ENCODE measurements at regions not wholly inside any gene's neighbourhood (a gene's known extent, or its start where the extent isn't known, plus 50 kb on each side); places are given as distances from the start of the nearest gene placed in this dataset.

GRCh38 chr15:35679186-35679585 lies 133.2 kb upstream of the DPH6 start:
- Histone ChIP-seq H3K79me2 (ENCODE audit: control insufficient read depth, insufficient read depth, low read length) (no peaks in the 10 kb centered on the region), H3K27me3 (replicated peaks in 1 of 2; ENCODE audit: control insufficient read depth in 2 of 2, insufficient read depth in 2 of 2, low read length in 1 of 2) (no peaks in the 10 kb centered on the region), H3K27ac (ENCODE audit: control insufficient read depth, insufficient read depth) (no peak overlapping the region), H3K4me2 (ENCODE audit: control insufficient read depth, insufficient read depth) (no peak overlapping the region), H2AFZ (ENCODE audit: control insufficient read depth, low read depth, low read length) (no peak overlapping the region), H4K20me1 (ENCODE audit: control insufficient read depth, insufficient read depth) (no peaks in the 10 kb centered on the region), H3K9me3 (replicated peaks; ENCODE audit: control insufficient read depth, insufficient read depth, low read length) (no peaks in the 10 kb centered on the region), H3K4me3 (no peak overlapping the region), H3K9ac (ENCODE audit: control insufficient read depth, insufficient read depth, low read length) (no peak overlapping the region), H3K4me1 (ENCODE audit: control insufficient read depth, insufficient read depth, low read length) (no peaks in the 10 kb centered on the region), H3K36me3 (ENCODE audit: control insufficient read depth in 2 of 2, insufficient read depth in 2 of 2, low read length in 1 of 2) (no peaks in the 10 kb centered on the region)
- DNase-seq (ENCODE audit: low read depth, low spot score) (no peak), ATAC-seq (no peak), FAIRE-seq (no peak)
- ChIA-PET CTCF (no interaction called here), RAD21 (ENCODE audit: unreplicated experiment) (no interaction called here), SMC1A (ENCODE audit: uncharacterized antibody, unreplicated experiment) (no interaction called here), POLR2A (no interaction called here)
- BruUV-seq (replicated peaks): no TSS peak
- intact Hi-C loops (cut with micrococcal nuclease; ENCODE audit: unreplicated experiment) (loop anchor here (10.0 kb wide), 1 partner anchor 144 kb away; no protein-coding TSS in a partner anchor), in situ Hi-C loops (cut with MboI) (no loop called here)
- TF ChIP-seq LARP7 (IDR thresholded peaks at IDR 0.05): no peak
- 39% methylated on average over 1 of the region's 1 CpG for WGBS (ENCODE audit: insufficient coverage, insufficient replicate concordance, low lambda C conversion rate, missing lambda C conversion rate)

GRCh38 chr15:35680951-35681350 lies 135.0 kb upstream of the DPH6 start:
- in situ Hi-C loops (cut with MboI): no loop called here
- no peak for ATAC-seq
- BruUV-seq (replicated peaks): no TSS peak
- TF ChIP-seq HDAC6 (IDR thresholded peaks at IDR 0.05; ENCODE audit: unreplicated experiment) (no peak), ETV6 (conservative IDR thresholded peaks at IDR 0.05 in 1 of 2, IDR thresholded peaks at IDR 0.05 in 1 of 2; ENCODE audit: borderline replicate concordance in 1 of 2, low read depth in 1 of 2) (no peak), RAD21 (IDR thresholded peaks at IDR 0.05; ENCODE audit: insufficient read depth, low read depth, low read length) (no peak), CEBPZ (IDR thresholded peaks at IDR 0.05; ENCODE audit: low read depth, low read length) (no peak), ZNF207 (IDR thresholded peaks at IDR 0.05; ENCODE audit: borderline replicate concordance) (no peak), MEF2A (IDR thresholded peaks at IDR 0.05; ENCODE audit: insufficient read depth, low read depth, low read length) (no peak), SREBF2 (IDR thresholded peaks at IDR 0.05; ENCODE audit: low read length) (no peak), SREBF1 (IDR thresholded peaks at IDR 0.05; ENCODE audit: low read length) (no peak), BCL3 (IDR thresholded peaks at IDR 0.05; ENCODE audit: borderline replicate concordance, insufficient read depth, low read depth, low read length, poor library complexity, severe bottlenecking) (no peak), SIN3A (IDR thresholded peaks at IDR 0.05; ENCODE audit: low read depth, low read length) (no peak), JUNB (IDR thresholded peaks at IDR 0.05) (no peak), RFX5 (IDR thresholded peaks at IDR 0.05; ENCODE audit: low read depth, low read length) (no peak)

More at GRCh38 chr15:35680951-35681350, 135.0 kb upstream of the DPH6 start:
- SMC1A ChIA-PET (ENCODE audit: uncharacterized antibody, unreplicated experiment): no interaction called here
- no peak overlapping the region for H2AFZ ChIP-seq (ENCODE audit: control insufficient read depth, low read depth, low read length)
- CTCF ChIA-PET: no interaction called here
- no peaks in the 10 kb centered on the region for H4K20me1 ChIP-seq (ENCODE audit: control insufficient read depth, insufficient read depth)
- no peak overlapping the region for H3K27ac ChIP-seq (ENCODE audit: control insufficient read depth, insufficient read depth)
- POLR2A ChIA-PET: no interaction called here
- no peak overlapping the region for H3K4me2 ChIP-seq (ENCODE audit: control insufficient read depth, insufficient read depth)
- no peak for DNase-seq (ENCODE audit: low read depth, low spot score)
- intact Hi-C loops (cut with micrococcal nuclease; ENCODE audit: unreplicated experiment): no loop called here
- no peaks in the 10 kb centered on the region for H3K36me3 ChIP-seq (ENCODE audit: control insufficient read depth in 2 of 2, insufficient read depth in 2 of 2, low read length in 1 of 2)
- no peaks in the 10 kb centered on the region for H3K79me2 ChIP-seq (ENCODE audit: control insufficient read depth, insufficient read depth, low read length)
- no peak overlapping the region for H3K4me3 ChIP-seq
- 0% methylated on average over 1 of the region's 1 CpG for WGBS (ENCODE audit: insufficient coverage, insufficient replicate concordance, low lambda C conversion rate, missing lambda C conversion rate)
- RAD21 ChIA-PET (ENCODE audit: unreplicated experiment): no interaction called here
- no peaks in the 10 kb centered on the region for H3K9me3 ChIP-seq (replicated peaks; ENCODE audit: control insufficient read depth, insufficient read depth, low read length)
- no peak overlapping the region for H3K9ac ChIP-seq (ENCODE audit: control insufficient read depth, insufficient read depth, low read length)
- no peaks in the 10 kb centered on the region for H3K4me1 ChIP-seq (ENCODE audit: control insufficient read depth, insufficient read depth, low read length)
- FAIRE-seq: no peak
- no peaks in the 10 kb centered on the region for H3K27me3 ChIP-seq (replicated peaks in 1 of 2; ENCODE audit: control insufficient read depth in 2 of 2, insufficient read depth in 2 of 2, low read length in 1 of 2)

Measured in GM12878 (cell line).